Duodenal mucosa (tissue), 2 donors: ENCODE measurements at regions not wholly inside any gene's neighbourhood (a gene's known extent, or its start where the extent isn't known, plus 50 kb on each side); places are given as distances from the start of the nearest gene placed in this dataset.

Experiments used
- H3K27ac ChIP-seq: one replicate; pipeline ENCODE4 v1.7.0; 2013; ENCODE audit warnings: low read depth, low read length
- H3K27me3 ChIP-seq, 2 donors: one replicate each; pipeline ENCODE4 v1.7.0; 2013; ENCODE audit warnings: low read length in 2 of 2, control low read depth in 1 of 2; ENCODE audit not compliant: insufficient read depth in 2 of 2, control insufficient read depth in 1 of 2
- H3K36me3 ChIP-seq, 2 donors: one replicate each; pipeline ENCODE4 v1.7.0; 2013; ENCODE audit warnings: low read length in 2 of 2, control low read depth in 1 of 2; ENCODE audit not compliant: insufficient read depth in 2 of 2, control insufficient read depth in 1 of 2
- H3K4me1 ChIP-seq, 2 donors: one replicate each; pipeline ENCODE4 v1.7.0; 2013; ENCODE audit warnings: low read length in 2 of 2, control low read depth in 1 of 2; ENCODE audit not compliant: insufficient read depth in 2 of 2, control insufficient read depth in 1 of 2
- H3K4me3 ChIP-seq, 2 donors: one replicate each; pipeline ENCODE4 v1.7.0; 2013; ENCODE audit warnings: low read length in 2 of 2, low read depth in 1 of 2
- H3K9ac ChIP-seq, 2 donors: one replicate each; pipeline ENCODE4 v1.7.0; 2013; ENCODE audit warnings: low read length in 2 of 2, low read depth in 1 of 2
- H3K9me3 ChIP-seq, 2 donors: one replicate each; pipeline ENCODE4 v1.7.0; 2013; ENCODE audit warnings: low read length in 2 of 2, control low read depth in 1 of 2; ENCODE audit not compliant: control insufficient read depth in 1 of 2

DNA sequence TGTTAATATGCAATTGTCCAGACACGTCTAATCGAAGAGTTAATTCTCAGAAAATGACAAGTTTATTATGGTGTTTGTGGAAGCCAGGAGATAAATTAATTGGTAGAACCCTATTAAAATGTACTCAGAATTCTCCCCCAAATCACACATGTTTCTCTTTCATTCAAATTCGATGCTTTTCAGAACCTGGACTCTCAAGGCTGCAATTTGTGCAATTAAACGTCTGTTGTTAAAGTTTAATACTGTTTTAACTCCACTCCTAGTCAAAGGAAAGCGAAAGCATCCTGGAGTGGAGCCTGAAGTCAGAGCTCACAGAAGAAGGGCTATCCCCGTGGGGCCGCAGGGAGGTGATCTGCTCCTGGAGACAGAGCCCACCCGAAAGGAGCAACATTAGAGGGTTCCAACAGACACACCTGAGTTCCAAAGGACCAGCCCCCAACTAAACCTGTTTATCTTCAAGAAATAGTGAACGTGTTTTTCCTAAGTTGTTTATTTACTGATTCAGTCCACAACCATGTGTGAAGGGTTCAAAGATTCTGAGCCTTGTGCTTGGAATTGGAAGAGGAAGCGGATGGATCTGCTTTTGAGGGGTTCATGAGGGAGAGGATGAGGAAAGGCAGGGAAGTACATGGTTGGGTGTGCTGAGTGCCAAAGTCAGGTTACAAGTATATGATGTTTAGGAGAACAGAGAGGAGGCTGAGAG lies 68.0 kb upstream of the AKT3 start:
- Histone ChIP-seq H3K27ac (no peak overlapping the region), H3K4me1 (peaks cover 9 to 17% of the 10 kb centered on the region in 2 donors), H3K9me3 (no peaks in the 10 kb centered on the region), H3K36me3 (no peaks in the 10 kb centered on the region), H3K27me3 (peaks cover 11 to 29% of the 10 kb centered on the region in 2 donors), H3K9ac (peak overlapping the region in 1 of 2 donors; percentile 21), H3K4me3 (peak overlapping the region; percentile 77)

DNA sequence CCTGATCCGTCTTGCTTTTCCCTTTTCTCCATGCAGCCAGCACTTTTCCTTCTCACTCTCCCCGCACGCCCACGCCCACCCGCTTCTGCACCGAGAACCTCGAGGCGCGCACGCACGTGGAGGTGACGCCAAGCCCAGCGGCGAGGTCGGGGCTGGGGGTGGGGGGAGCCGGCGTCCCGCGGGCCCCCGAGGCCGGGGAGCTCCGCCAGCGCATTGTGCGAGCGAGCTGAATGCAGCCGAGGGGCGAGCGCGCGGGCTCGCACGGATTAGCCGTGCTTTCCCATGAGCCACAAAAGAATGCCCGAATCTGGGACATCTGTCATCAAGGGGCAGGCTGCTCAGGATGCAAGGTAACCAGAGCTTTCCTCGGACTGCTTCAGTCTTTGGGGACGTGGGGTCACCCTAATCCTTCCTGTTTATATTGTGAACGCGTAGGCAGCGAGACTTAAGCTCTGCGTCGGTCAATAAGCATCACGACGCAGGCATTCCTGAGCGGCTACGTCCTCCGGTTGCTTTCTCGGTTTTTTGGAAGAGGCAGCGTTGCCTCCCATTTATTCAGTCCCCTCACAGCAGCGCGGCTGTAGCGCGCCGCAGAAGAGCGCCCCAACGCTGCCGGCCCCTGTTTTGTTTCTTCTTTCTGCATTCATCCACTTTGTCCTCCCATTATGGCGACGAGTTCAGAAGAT lies 67.3 kb upstream of the AKT3 start:
- Histone ChIP-seq H3K36me3 (no peaks in the 10 kb centered on the region), H3K27me3 (peaks cover 11 to 29% of the 10 kb centered on the region in 2 donors), H3K9me3 (no peaks in the 10 kb centered on the region), H3K9ac (peak overlapping the region; percentile 21 to 43), H3K4me1 (peaks cover 9 to 17% of the 10 kb centered on the region in 2 donors), H3K27ac (no peak overlapping the region), H3K4me3 (peak overlapping the region; percentile 77)

GRCh38 chr1:243916160-243916559 lies 66.1 kb upstream of the AKT3 start:
- H3K9ac ChIP-seq = no peak overlapping the region
- no peak overlapping the region for H3K4me3 ChIP-seq
- H3K4me1 ChIP-seq = peaks cover 9 to 17% of the 10 kb centered on the region in 2 donors
- H3K27me3 ChIP-seq = peaks cover 11 to 29% of the 10 kb centered on the region in 2 donors
- H3K27ac ChIP-seq = no peak overlapping the region
- no peaks in the 10 kb centered on the region for H3K36me3 ChIP-seq
- H3K9me3 ChIP-seq = no peaks in the 10 kb centered on the region

DNA sequence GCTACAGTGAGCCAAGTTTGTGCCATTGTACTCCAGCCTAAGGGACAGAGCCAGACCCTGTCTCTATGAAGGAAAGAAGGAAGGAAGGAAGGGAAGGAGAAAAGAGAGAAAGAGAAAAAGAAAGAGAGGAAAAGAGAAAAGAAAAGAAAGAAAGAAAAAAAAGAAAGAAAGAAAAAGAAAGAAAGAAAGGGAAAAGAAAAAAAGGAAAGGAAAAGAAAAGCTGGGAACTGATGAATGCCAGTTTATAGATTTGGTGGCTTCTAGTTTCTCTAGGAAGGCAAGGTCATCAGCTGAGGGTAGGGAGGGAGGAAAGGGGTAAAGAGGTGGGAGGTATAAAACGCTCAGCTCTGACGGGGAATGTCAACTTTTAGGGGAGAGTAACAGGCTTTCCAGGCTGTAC lies 62.3 kb upstream of the AKT3 start:
- peaks cover 10 to 20% of the 10 kb centered on the region in 2 donors for H3K27me3 ChIP-seq
- H3K9ac ChIP-seq = no peak overlapping the region
- H3K4me3 ChIP-seq = no peak overlapping the region
- peaks cover 7% of the 10 kb centered on the region in 2 donors for H3K4me1 ChIP-seq
- no peak overlapping the region for H3K27ac ChIP-seq
- no peaks in the 10 kb centered on the region for H3K9me3 ChIP-seq
- no peaks in the 10 kb centered on the region for H3K36me3 ChIP-seq

- H3K4me3 ChIP-seq = no peak overlapping the region
- H3K9me3 ChIP-seq = no peaks in the 10 kb centered on the region
- H3K27me3 ChIP-seq = peaks cover 0 to 4% of the 10 kb centered on the region in 2 donors
Measured at GRCh38 chr1:243910607-243911006, 60.6 kb upstream of the AKT3 start.

DNA sequence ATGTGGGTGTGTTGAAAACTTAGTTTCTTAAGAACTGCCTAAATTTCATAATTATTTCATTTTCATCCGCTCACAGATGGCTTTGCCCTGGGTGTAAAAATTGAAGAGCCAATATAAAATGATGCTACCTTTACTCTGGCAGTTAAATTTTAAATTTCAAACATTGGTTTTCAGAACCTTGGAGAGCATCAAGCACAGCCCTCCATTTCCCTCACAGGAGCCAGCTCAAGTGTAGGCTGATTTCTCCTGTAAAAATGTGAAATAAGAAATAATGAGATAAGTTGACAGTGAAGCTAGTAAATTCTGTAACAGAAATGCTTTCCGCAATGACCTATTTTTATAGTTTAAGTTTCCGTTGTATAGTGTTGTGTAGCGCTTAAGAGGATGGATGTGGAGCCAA lies 53.9 kb upstream of the AKT3 start:
- no peak overlapping the region for H3K4me3 ChIP-seq
- H3K27ac ChIP-seq = no peak overlapping the region
- no peak overlapping the region for H3K9ac ChIP-seq

More at GRCh38 chr1:243910607-243911006, 60.6 kb upstream of the AKT3 start:
- Histone ChIP-seq H3K36me3 (no peaks in the 10 kb centered on the region), H3K27ac (no peak overlapping the region), H3K4me1 (no peaks in the 10 kb centered on the region), H3K9ac (no peak overlapping the region)

GRCh38 chr1:243903041-243903440 lies 53.0 kb upstream of the AKT3 start:
- no peak overlapping the region for H3K27ac ChIP-seq

More for the DNA sequence above, 53.9 kb upstream of the AKT3 start:
- Histone ChIP-seq H3K36me3 (no peaks in the 10 kb centered on the region), H3K4me1 (no peaks in the 10 kb centered on the region), H3K9me3 (no peaks in the 10 kb centered on the region), H3K27me3 (no peaks in the 10 kb centered on the region)

GRCh38 chr1:243902100-243902499 lies 52.1 kb upstream of the AKT3 start:
- Histone ChIP-seq H3K27me3 (no peaks in the 10 kb centered on the region), H3K9ac (no peak overlapping the region)

More at GRCh38 chr1:243903041-243903440, 53.0 kb upstream of the AKT3 start:
- no peaks in the 10 kb centered on the region for H3K36me3 ChIP-seq
- no peaks in the 10 kb centered on the region for H3K27me3 ChIP-seq
- no peak overlapping the region for H3K9ac ChIP-seq
- no peak overlapping the region for H3K4me3 ChIP-seq
- H3K4me1 ChIP-seq = no peaks in the 10 kb centered on the region
- no peaks in the 10 kb centered on the region for H3K9me3 ChIP-seq

More at GRCh38 chr1:243902100-243902499, 52.1 kb upstream of the AKT3 start:
- Histone ChIP-seq H3K27ac (no peak overlapping the region), H3K36me3 (no peaks in the 10 kb centered on the region), H3K4me3 (no peak overlapping the region), H3K9me3 (no peaks in the 10 kb centered on the region), H3K4me1 (no peaks in the 10 kb centered on the region)
